Testis (tissue), 2 donors: ENCODE measurements at regions not wholly inside any gene's neighbourhood (a gene's known extent, or its start where the extent isn't known, plus 50 kb on each side); places are given as distances from the start of the nearest gene placed in this dataset.

Source experiments
- POLR2A ChIP-seq: fragments of 450-650 bp; IDR thresholded peaks from one replicate; pipeline ENCODE4 v1.6.1; 2017; ENCODE audit warnings: antibody characterized with exemption, mild to moderate bottlenecking, moderate library complexity
- TF ChIP-seq, protein P1 (sequence below), 3 experiments: fragments of 450-650 bp in 2 of 3; fragments of 200-600 bp in 1 of 3; sonication (generic) in 1 of 3; IDR thresholded peaks; one replicate each; pipeline ENCODE4 v1.5.1; 2016 to 2019; ENCODE audit warnings: antibody characterized with exemption in 3 of 3, mild to moderate bottlenecking in 2 of 3, moderate library complexity in 1 of 3

DNA sequence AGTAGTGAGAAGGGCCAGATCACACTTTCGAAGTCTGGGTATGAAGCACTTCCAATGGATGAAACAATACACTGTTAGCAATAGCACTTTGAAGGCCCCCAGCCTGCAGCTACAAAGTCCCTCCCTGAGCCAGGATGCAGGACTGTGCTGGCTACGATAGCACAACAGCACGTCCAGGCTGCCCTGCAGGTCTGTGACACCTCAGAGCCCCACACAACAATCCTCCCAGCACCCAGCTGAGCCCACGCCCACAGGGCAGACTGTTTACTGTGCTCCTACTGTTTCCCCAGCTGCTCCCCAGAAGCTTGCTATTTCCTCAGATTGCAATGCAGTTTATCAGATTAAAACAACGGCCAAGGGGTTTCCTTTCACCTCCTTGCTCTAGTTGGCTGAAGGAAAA, 71.4 kb downstream of the HTR5A start:
- TF ChIP-seq, protein P1, sequence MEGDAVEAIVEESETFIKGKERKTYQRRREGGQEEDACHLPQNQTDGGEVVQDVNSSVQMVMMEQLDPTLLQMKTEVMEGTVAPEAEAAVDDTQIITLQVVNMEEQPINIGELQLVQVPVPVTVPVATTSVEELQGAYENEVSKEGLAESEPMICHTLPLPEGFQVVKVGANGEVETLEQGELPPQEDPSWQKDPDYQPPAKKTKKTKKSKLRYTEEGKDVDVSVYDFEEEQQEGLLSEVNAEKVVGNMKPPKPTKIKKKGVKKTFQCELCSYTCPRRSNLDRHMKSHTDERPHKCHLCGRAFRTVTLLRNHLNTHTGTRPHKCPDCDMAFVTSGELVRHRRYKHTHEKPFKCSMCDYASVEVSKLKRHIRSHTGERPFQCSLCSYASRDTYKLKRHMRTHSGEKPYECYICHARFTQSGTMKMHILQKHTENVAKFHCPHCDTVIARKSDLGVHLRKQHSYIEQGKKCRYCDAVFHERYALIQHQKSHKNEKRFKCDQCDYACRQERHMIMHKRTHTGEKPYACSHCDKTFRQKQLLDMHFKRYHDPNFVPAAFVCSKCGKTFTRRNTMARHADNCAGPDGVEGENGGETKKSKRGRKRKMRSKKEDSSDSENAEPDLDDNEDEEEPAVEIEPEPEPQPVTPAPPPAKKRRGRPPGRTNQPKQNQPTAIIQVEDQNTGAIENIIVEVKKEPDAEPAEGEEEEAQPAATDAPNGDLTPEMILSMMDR (IDR thresholded peaks at IDR 0.05) = no peak
- no peak for TF ChIP-seq POLR2A
